SIG-M5 (cell line): ENCODE measurements at regions not wholly inside any gene's neighbourhood (a gene's known extent, or its start where the extent isn't known, plus 50 kb on each side); places are given as distances from the start of the nearest gene placed in this dataset.
"Not testable (repeated sequence)": the region's sequence is repeated elsewhere in the genome, so short reads cannot be mapped to it uniquely, and the experiment has no call there.

Experiments
- DNase-seq: peaks from one replicate; lab custom pipeline; 2025; lab: John Stamatoyannopoulos, UW

GRCh38 chr22:27253108-27253902 lies 548.3 kb downstream of the MN1 start:
- no peak for DNase-seq

GRCh38 chr22:27254063-27254462 lies 547.5 kb downstream of the MN1 start:
- not testable (repeated sequence) for DNase-seq

- DNase-seq, result no peak
Measured at GRCh38 chr22:27255580-27255979, 546.0 kb downstream of the MN1 start.

GRCh38 chr22:27257987-27258386 lies 543.6 kb downstream of the MN1 start:
- DNase-seq, result no peak

GRCh38 chr22:27258616-27259172 lies 542.9 kb downstream of the MN1 start:
- DNase-seq, result no peak

GRCh38 chr22:27259433-27259832 lies 542.1 kb downstream of the MN1 start:
- DNase-seq, result no peak

GRCh38 chr22:27260087-27260698 lies 541.4 kb downstream of the MN1 start:
- no peak for DNase-seq

GRCh38 chr22:27262361-27262760 lies 539.2 kb downstream of the MN1 start:
- no peak for DNase-seq

GRCh38 chr22:27264184-27264583 lies 537.4 kb downstream of the MN1 start:
- DNase-seq, result no peak

GRCh38 chr22:27267145-27267544 lies 534.4 kb downstream of the MN1 start:
- no peak for DNase-seq

GRCh38 chr22:27269751-27270543 lies 531.6 kb downstream of the MN1 start:
- DNase-seq, result no peak

- no peak for DNase-seq
Measured at GRCh38 chr22:27270818-27271510, 530.6 kb downstream of the MN1 start.

GRCh38 chr22:27273436-27273835 lies 528.1 kb downstream of the MN1 start:
- DNase-seq, result no peak

GRCh38 chr22:27273853-27274252 lies 527.7 kb downstream of the MN1 start:
- DNase-seq, result no peak

- DNase-seq, result no peak
Measured at GRCh38 chr22:27274770-27275449, 526.6 kb downstream of the MN1 start.

GRCh38 chr22:27278946-27279345 lies 522.6 kb downstream of the MN1 start:
- no peak for DNase-seq

- DNase-seq, result no peak
Measured at GRCh38 chr22:27283240-27283639, 518.3 kb downstream of the MN1 start.

GRCh38 chr22:27283714-27284113 lies 517.8 kb downstream of the MN1 start:
- DNase-seq, result no peak

GRCh38 chr22:27284324-27284723 lies 517.2 kb downstream of the MN1 start:
- no peak for DNase-seq

- DNase-seq, result no peak
Measured at GRCh38 chr22:27286711-27287110, 514.8 kb downstream of the MN1 start.

GRCh38 chr22:27292542-27293299 lies 508.8 kb downstream of the MN1 start:
- DNase-seq, result no peak
